OCI-LY7 (cell line): ENCODE measurements at regions not wholly inside any gene's neighbourhood (a gene's known extent, or its start where the extent isn't known, plus 50 kb on each side); places are given as distances from the start of the nearest gene placed in this dataset.

Experiments used
- BruUV-seq: library from RNA; stranded (reverse); fragments of 400-500 nt; replicated peaks from 2 replicates; lab custom pipeline; 2021; lab: Mats Ljungman, UMichigan
- CTCF ChIA-PET: fragments of 300-600 bp; sonication (Branson Sonifier 250); formaldehyde crosslinking; loops from one replicate; lab custom pipeline; 2022; ENCODE audit warnings: antibody characterized with exemption; ENCODE audit not compliant: unreplicated experiment; lab: Charles Lee
- POLR2A ChIA-PET: fragments of 300-600 bp; sonication (Branson Sonifier 250); formaldehyde crosslinking; loops from one replicate; lab custom pipeline; 2022; ENCODE audit warnings: antibody characterized with exemption; lab: Charles Lee
- DNase-seq: peaks from one replicate; pipeline ENCODE4 v3.0.0-alpha.2; 2015; ENCODE audit warnings: low spot score
- H2AFZ ChIP-seq: fragments of 200-600 bp; sonication (generic), shearing (Covaris generic); 2 replicates; pipeline ENCODE4 v1.6.1; 2014; ENCODE audit warnings: mild to moderate bottlenecking, antibody characterized with exemption, low read length, moderate library complexity
- H3K27ac ChIP-seq: fragments of 200-600 bp; sonication (generic); 2 replicates; pipeline ENCODE4 v1.5.1; 2014; ENCODE audit warnings: mixed run types, low read depth, mild to moderate bottlenecking, moderate library complexity, low read length, inconsistent platforms; ENCODE audit not compliant: poor library complexity, severe bottlenecking
- H3K36me3 ChIP-seq: fragments of 200-600 bp; sonication (generic); 2 replicates; pipeline ENCODE4 v1.6.1; 2014; ENCODE audit warnings: mild to moderate bottlenecking, antibody characterized with exemption, low read length, moderate library complexity, mixed read lengths; ENCODE audit not compliant: insufficient read depth
- H3K4me1 ChIP-seq: fragments of 200-600 bp; sonication (generic); 2 replicates; pipeline ENCODE4 v1.5.1; 2014; ENCODE audit warnings: mild to moderate bottlenecking, low read length; ENCODE audit not compliant: insufficient read depth, poor library complexity, severe bottlenecking
- H3K4me2 ChIP-seq: fragments of 200-600 bp; sonication (generic); 2 replicates; pipeline ENCODE4 v1.6.1; 2014; ENCODE audit warnings: mild to moderate bottlenecking, low read length
- H3K4me3 ChIP-seq: fragments of 200-600 bp; sonication (generic); 2 replicates; pipeline ENCODE4 v1.5.1; 2014; ENCODE audit warnings: mild to moderate bottlenecking, low read depth, low read length; ENCODE audit not compliant: poor library complexity, severe bottlenecking
- H3K79me2 ChIP-seq: fragments of 200-600 bp; sonication (generic); 2 replicates; pipeline ENCODE4 v1.6.1; 2016; ENCODE audit warnings: low read depth, mild to moderate bottlenecking, low read length, moderate library complexity, mixed read lengths; ENCODE audit not compliant: insufficient read depth
- H3K9me2 ChIP-seq: fragments of 200-600 bp; sonication (generic); 2 replicates; pipeline ENCODE4 v1.6.1; 2016; ENCODE audit warnings: mild to moderate bottlenecking, low read length, mixed read lengths; ENCODE audit not compliant: insufficient read depth
- H3K9me3 ChIP-seq: fragments of 200-600 bp; sonication (generic); 2 replicates; pipeline ENCODE4 v1.6.1; 2014; ENCODE audit warnings: mild to moderate bottlenecking, mixed run types, low read length, mixed read lengths
- H4K20me1 ChIP-seq: fragments of 200-600 bp; sonication (generic); 2 replicates; pipeline ENCODE4 v1.6.1; 2014; ENCODE audit warnings: mild to moderate bottlenecking, antibody characterized with exemption, low read length, moderate library complexity, mixed read lengths; ENCODE audit not compliant: insufficient read depth
- CTCF ChIP-seq: fragments of 200-600 bp; sonication (generic); conservative IDR thresholded peaks from 2 replicates; pipeline ENCODE4 v1.5.1; 2014; ENCODE audit warnings: mild to moderate bottlenecking, antibody characterized with exemption, low read length, moderate library complexity, mixed read lengths
- EZH2phosphoT487 ChIP-seq: fragments of 200-600 bp; sonication (generic); IDR thresholded peaks from 2 replicates; pipeline ENCODE4 v1.6.1; 2018; ENCODE audit warnings: low read depth, borderline replicate concordance, mild to moderate bottlenecking, mixed run types, antibody characterized with exemption, low read length, moderate library complexity, mixed read lengths
- intact Hi-C: fragments of 100-400 bp; cut with micrococcal nuclease; formaldehyde crosslinking; loops from one replicate; pipeline ENCODE4 v1.10.0; 2022; ENCODE audit not compliant: unreplicated experiment

- no peak for DNase-seq
- CTCF ChIA-PET, result no interaction called here
- no TSS peak for BruUV-seq
- POLR2A ChIA-PET, result no interaction called here
- TF ChIP-seq EZH2phosphoT487 (no peak), CTCF (no peak)
- Histone ChIP-seq H3K9me3 (no peaks in the 10 kb centered on the region), H4K20me1 (no peaks in the 10 kb centered on the region), H3K4me1 (no peaks in the 10 kb centered on the region), H3K27ac (no peak overlapping the region), H3K4me3 (no peak overlapping the region), H3K4me2 (no peak overlapping the region), H3K9me2 (no peaks in the 10 kb centered on the region), H3K36me3 (no peaks in the 10 kb centered on the region), H2AFZ (no peak overlapping the region), H3K79me2 (no peaks in the 10 kb centered on the region)
- intact Hi-C loops, result no loop called here
Observed at GRCh38 chr4:19329631-19330030, 922.1 kb upstream of the SLIT2 start.

- POLR2A ChIA-PET, result no interaction called here
- Histone ChIP-seq H3K79me2 (no peaks in the 10 kb centered on the region), H3K4me1 (no peaks in the 10 kb centered on the region), H3K4me2 (no peak overlapping the region), H3K4me3 (no peak overlapping the region), H3K27ac (no peak overlapping the region), H3K9me3 (no peaks in the 10 kb centered on the region), H3K36me3 (no peaks in the 10 kb centered on the region), H2AFZ (no peak overlapping the region), H4K20me1 (no peaks in the 10 kb centered on the region), H3K9me2 (no peaks in the 10 kb centered on the region)
- BruUV-seq, result no TSS peak
- DNase-seq, result no peak
- intact Hi-C loops, result no loop called here
- CTCF ChIA-PET, result no interaction called here
- TF ChIP-seq EZH2phosphoT487 (no peak), CTCF (no peak)
Observed at GRCh38 chr4:19329077-19329476, 922.6 kb upstream of the SLIT2 start.

- H3K4me2 ChIP-seq, result no peak overlapping the region
- DNase-seq, result no peak
- H3K79me2 ChIP-seq, result no peaks in the 10 kb centered on the region
- ChIA-PET POLR2A (no interaction called here), CTCF (no interaction called here)
- H2AFZ ChIP-seq, result no peak overlapping the region
- no TSS peak for BruUV-seq
- H3K36me3 ChIP-seq, result no peaks in the 10 kb centered on the region
- H3K4me1 ChIP-seq, result no peaks in the 10 kb centered on the region
- H3K9me2 ChIP-seq, result no peaks in the 10 kb centered on the region
- intact Hi-C loops, result no loop called here
- no peak overlapping the region for H3K27ac ChIP-seq
- TF ChIP-seq CTCF (no peak), EZH2phosphoT487 (no peak)
- no peak overlapping the region for H3K4me3 ChIP-seq
- H3K9me3 ChIP-seq, result no peaks in the 10 kb centered on the region
- no peaks in the 10 kb centered on the region for H4K20me1 ChIP-seq
Observed at GRCh38 chr4:19327364-19327763, 924.3 kb upstream of the SLIT2 start.
